Skeletal muscle tissue (tissue), 3 donors: ENCODE measurements at regions not wholly inside any gene's neighbourhood (a gene's known extent, or its start where the extent isn't known, plus 50 kb on each side); places are given as distances from the start of the nearest gene placed in this dataset.

Source experiments
- H3K27ac ChIP-seq: one replicate; pipeline ENCODE4 v1.7.0; 2013; ENCODE audit warnings: mild to moderate bottlenecking, low read depth, low read length, inconsistent platforms
- H3K27me3 ChIP-seq, 3 donors: one replicate each; pipeline ENCODE4 v1.7.0; 2013; ENCODE audit warnings: low read length in 3 of 3; ENCODE audit not compliant: control insufficient read depth in 3 of 3, insufficient read depth in 3 of 3
- H3K36me3 ChIP-seq, 3 donors: one replicate each; pipeline ENCODE4 v1.7.0; 2013; ENCODE audit warnings: low read length in 3 of 3; ENCODE audit not compliant: control insufficient read depth in 3 of 3, insufficient read depth in 3 of 3
- H3K4me1 ChIP-seq, 3 donors: one replicate each; pipeline ENCODE4 v1.7.0; 2013; ENCODE audit warnings: low read length in 3 of 3, mild to moderate bottlenecking in 3 of 3; ENCODE audit not compliant: control insufficient read depth in 3 of 3, insufficient read depth in 3 of 3
- H3K4me3 ChIP-seq, 3 donors: one replicate each; pipeline ENCODE4 v1.7.0; 2013; ENCODE audit warnings: low read length in 3 of 3
- H3K9ac ChIP-seq, 3 donors: one replicate each; pipeline ENCODE4 v1.7.0; 2013; ENCODE audit warnings: low read length in 3 of 3, mild to moderate bottlenecking in 3 of 3, moderate library complexity in 2 of 3, low read depth in 1 of 3
- H3K9me3 ChIP-seq, 3 donors: one replicate each; pipeline ENCODE4 v1.7.0; 2013; ENCODE audit warnings: low read length in 3 of 3; ENCODE audit not compliant: control insufficient read depth in 3 of 3
- donor health status: Osteomylitis.

- H3K27me3 ChIP-seq: no peaks in the 10 kb centered on the region
- H3K4me1 ChIP-seq: no peaks in the 10 kb centered on the region
- H3K27ac ChIP-seq: no peak overlapping the region
- no peak overlapping the region for H3K4me3 ChIP-seq
- H3K9me3 ChIP-seq: peaks cover 0 to 2% (median 0%) of the 10 kb centered on the region in 3 donors
- no peaks in the 10 kb centered on the region for H3K36me3 ChIP-seq
- no peak overlapping the region for H3K9ac ChIP-seq
Observed at GRCh38 chr3:83093222-83093572, 1331.8 kb upstream of the GBE1 start.

DNA sequence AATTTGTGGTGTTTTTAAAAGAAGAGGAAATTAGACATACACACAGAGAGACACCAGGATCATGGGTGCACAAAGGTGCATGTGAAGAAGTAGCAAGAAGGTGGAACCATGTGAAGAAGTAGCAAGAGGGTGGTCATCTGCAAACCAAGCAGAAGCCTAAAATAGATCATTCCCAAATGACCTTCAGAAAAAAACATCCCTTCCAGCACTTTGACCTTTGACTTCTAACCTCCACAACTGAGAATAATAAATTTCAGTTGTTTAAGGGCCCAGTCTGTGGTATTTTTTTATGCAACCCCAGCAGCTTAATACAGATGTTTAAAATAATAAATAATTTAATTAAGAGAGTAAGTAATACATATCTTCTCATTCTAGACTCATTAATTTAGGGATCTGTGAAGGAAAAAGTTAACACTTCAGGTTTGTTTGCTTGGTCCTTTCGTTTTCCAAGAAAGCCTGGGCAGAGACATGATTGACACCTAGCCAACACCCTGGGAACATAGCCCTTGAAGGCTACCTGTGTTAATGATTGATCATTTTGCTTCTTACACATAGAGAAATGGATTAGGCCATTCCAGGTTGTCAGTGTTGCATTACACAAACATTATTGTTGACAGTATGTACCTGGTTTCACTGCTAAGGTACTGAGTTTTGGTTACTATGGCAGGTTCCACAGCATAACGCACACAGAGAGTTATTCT is 1331.2 kb upstream of the GBE1 start:
- Histone ChIP-seq H3K4me3 (no peak overlapping the region), H3K4me1 (no peaks in the 10 kb centered on the region), H3K9ac (no peak overlapping the region), H3K27me3 (no peaks in the 10 kb centered on the region), H3K27ac (no peak overlapping the region), H3K36me3 (no peaks in the 10 kb centered on the region), H3K9me3 (peaks cover 0 to 2% (median 0%) of the 10 kb centered on the region in 3 donors)

GRCh38 chr3:83076041-83076440 is 1314.6 kb upstream of the GBE1 start:
- Histone ChIP-seq H3K27ac (no peak overlapping the region), H3K27me3 (no peaks in the 10 kb centered on the region), H3K4me3 (no peak overlapping the region), H3K36me3 (no peaks in the 10 kb centered on the region), H3K9ac (no peak overlapping the region), H3K9me3 (no peaks in the 10 kb centered on the region), H3K4me1 (no peaks in the 10 kb centered on the region)

GRCh38 chr3:83074485-83074884 is 1313.0 kb upstream of the GBE1 start:
- Histone ChIP-seq H3K4me3 (no peak overlapping the region), H3K9me3 (no peaks in the 10 kb centered on the region), H3K9ac (no peak overlapping the region)

DNA sequence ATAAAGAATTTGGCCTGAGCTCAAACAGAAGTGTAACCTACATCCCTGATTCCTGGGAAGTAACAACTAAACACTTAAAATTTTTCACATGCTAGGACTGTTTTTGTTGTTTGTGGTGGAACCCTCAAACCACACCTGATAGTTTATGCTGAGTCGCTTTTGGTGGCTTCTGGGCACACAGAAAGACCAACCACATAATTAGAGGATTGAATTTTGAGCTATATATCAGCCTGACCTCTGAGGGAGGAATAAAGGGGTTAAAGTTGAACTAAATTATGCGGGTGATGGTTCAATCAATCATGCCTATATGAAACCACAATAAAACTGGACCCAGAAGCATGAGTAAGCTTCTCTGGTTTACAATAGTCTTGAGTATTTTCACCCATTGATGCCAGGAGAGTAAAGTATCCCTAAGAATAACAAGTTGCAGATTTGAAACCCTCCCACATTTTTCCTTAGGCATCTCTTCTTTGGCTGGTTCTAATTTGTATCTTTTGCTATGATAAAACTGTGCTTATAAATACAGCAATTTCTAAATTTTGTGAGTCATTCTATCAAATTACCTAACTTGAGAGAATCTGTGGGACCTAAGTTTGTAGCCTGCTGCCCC is 1304.5 kb upstream of the GBE1 start:
- H3K4me1 ChIP-seq: no peaks in the 10 kb centered on the region
- no peaks in the 10 kb centered on the region for H3K27me3 ChIP-seq
- H3K4me3 ChIP-seq: no peak overlapping the region
- H3K27ac ChIP-seq: no peak overlapping the region
- H3K9me3 ChIP-seq: peaks cover 0 to 3% (median 0%) of the 10 kb centered on the region in 3 donors
- no peaks in the 10 kb centered on the region for H3K36me3 ChIP-seq
- H3K9ac ChIP-seq: no peak overlapping the region

More at GRCh38 chr3:83074485-83074884, 1313.0 kb upstream of the GBE1 start:
- Histone ChIP-seq H3K27me3 (no peaks in the 10 kb centered on the region), H3K27ac (no peak overlapping the region), H3K4me1 (no peaks in the 10 kb centered on the region), H3K36me3 (no peaks in the 10 kb centered on the region)

DNA sequence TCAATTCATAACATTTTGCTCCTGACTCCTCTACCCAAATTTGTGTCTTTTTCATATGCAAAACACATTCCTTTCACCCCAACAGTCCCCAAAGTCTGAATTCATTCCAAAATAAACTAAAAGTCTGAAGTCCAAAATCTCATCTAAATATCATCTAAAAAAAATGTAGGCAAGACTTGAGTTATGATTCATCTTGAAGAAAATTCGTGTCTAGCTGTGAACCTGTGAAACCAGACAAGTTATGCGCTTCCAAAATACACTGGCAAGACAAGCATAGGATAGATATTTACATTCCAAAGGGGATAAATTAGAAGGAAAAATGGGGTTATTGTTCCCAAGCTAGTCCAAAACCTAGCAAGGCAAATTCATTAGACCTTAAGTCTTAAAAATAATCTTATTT is 1302.0 kb upstream of the GBE1 start:
- Histone ChIP-seq H3K4me3 (no peak overlapping the region), H3K4me1 (no peaks in the 10 kb centered on the region), H3K9ac (no peak overlapping the region), H3K36me3 (no peaks in the 10 kb centered on the region), H3K9me3 (peaks cover 0 to 6% (median 0%) of the 10 kb centered on the region in 3 donors), H3K27ac (no peak overlapping the region), H3K27me3 (no peaks in the 10 kb centered on the region)

GRCh38 chr3:83048556-83048955 is 1287.1 kb upstream of the GBE1 start:
- Histone ChIP-seq H3K36me3 (no peaks in the 10 kb centered on the region), H3K4me1 (no peaks in the 10 kb centered on the region), H3K27ac (no peak overlapping the region), H3K9me3 (no peaks in the 10 kb centered on the region), H3K27me3 (no peaks in the 10 kb centered on the region), H3K4me3 (no peak overlapping the region), H3K9ac (no peak overlapping the region)

GRCh38 chr3:83039422-83039821 is 1278.0 kb upstream of the GBE1 start:
- Histone ChIP-seq H3K27me3 (no peaks in the 10 kb centered on the region), H3K9me3 (no peaks in the 10 kb centered on the region), H3K4me1 (no peaks in the 10 kb centered on the region), H3K27ac (no peak overlapping the region), H3K9ac (no peak overlapping the region), H3K36me3 (no peaks in the 10 kb centered on the region), H3K4me3 (no peak overlapping the region)

DNA sequence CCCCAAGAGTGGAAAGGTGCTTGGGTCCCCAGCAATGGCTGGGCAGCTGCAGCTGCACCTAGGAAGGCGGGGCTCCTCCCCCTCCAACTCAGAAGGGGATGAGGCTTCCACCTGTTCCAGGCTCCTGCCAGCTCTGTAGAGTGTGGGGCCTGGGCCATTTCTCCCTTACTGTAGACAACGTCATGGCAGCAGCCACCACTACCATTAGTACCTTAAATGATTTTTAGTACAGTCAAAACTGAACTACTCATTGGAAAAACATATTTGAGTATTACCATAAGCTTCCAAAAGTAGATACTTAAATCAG is 1274.2 kb upstream of the GBE1 start:
- H3K27ac ChIP-seq: no peak overlapping the region
- H3K27me3 ChIP-seq: no peaks in the 10 kb centered on the region
- H3K9me3 ChIP-seq: no peaks in the 10 kb centered on the region
- H3K4me1 ChIP-seq: no peaks in the 10 kb centered on the region
- no peak overlapping the region for H3K9ac ChIP-seq
- H3K4me3 ChIP-seq: no peak overlapping the region
- H3K36me3 ChIP-seq: no peaks in the 10 kb centered on the region

DNA sequence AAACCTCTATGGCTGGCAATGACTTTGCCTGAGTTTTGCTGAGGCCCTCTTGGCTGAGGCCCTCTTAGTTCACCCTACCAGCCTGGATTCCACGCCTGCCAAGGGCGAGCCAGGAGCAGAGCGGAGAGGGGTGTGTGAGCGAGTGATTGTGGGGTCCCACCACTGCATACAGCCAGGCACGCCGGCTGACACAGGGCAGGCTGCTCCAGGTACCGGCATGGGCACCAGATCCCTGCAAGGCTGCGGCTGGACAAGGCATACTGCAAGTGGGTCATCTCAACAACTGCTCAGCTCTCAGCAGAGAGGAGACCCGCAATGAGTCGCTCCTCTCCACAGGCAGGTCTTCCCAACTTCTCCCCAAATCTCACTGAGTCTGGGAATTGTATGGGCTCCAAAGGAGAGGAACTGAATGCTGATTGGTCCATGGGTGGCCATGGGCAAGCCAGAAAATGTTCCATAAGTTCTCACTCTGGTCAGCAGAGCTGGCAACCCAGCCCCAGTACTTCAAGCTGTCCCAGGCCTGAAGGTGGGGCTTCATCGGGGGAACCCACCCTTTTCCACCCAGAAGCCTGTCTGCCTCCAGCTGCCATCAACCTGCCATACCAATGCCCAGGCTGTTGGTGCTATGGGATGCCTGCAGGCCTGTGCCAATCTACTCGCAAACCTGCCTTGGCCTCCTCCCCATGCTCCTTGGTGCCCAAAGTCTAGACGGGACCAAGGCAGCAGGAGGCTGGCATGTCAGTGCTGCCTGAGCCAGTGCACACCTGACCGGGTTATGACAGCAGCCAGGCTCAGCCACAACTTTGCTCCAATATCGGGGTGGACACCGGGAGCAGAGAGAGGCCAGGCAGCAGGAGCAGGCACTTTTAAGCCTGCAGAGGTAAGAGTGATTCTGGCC is 1273.6 kb upstream of the GBE1 start:
- no peaks in the 10 kb centered on the region for H3K9me3 ChIP-seq
- no peak overlapping the region for H3K9ac ChIP-seq
- no peaks in the 10 kb centered on the region for H3K27me3 ChIP-seq
- H3K4me3 ChIP-seq: no peak overlapping the region
- H3K36me3 ChIP-seq: no peaks in the 10 kb centered on the region
- H3K4me1 ChIP-seq: no peaks in the 10 kb centered on the region
- H3K27ac ChIP-seq: no peak overlapping the region
